ENCODE measurements at regions not wholly inside any gene's neighbourhood (a gene's known extent, or its start where the extent isn't known, plus 50 kb on each side); places are given as distances from the start of the nearest gene placed in this dataset.
A peak's percentile ranks its signal among the peaks of the same experiment; 100 is the strongest.
"Not testable (repeated sequence)": the region's sequence is repeated elsewhere in the genome, so short reads cannot be mapped to it uniquely, and the experiment has no call there.

DNA sequence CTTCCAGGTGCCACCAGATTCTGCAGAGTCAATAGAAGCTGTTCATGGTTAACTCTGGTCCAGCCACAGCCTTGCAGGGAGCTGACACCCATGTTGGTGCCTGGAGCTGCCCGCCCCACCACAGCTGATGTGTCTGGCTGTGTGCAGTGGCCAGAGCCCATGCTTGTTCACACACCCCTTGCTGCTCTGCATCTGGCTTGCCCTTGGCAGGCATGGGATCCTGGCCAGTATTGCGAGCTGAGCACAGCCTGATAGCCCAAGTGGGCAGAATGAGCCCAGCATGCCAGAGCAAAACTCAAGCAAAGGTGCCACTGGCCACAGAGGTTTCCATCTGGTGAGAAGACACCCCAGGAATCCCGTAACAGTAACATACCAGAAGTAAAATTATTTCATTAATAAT, 843.6 kb downstream of the SORCS1 start:
- in situ Hi-C loops (cut with HindIII; ENCODE audit: low pct_unique_long_range_greater_than_20kb, low sequenced_read_pairs) = no loop called here
- no peak for DNase-seq (ENCODE audit: low read depth)

DNA sequence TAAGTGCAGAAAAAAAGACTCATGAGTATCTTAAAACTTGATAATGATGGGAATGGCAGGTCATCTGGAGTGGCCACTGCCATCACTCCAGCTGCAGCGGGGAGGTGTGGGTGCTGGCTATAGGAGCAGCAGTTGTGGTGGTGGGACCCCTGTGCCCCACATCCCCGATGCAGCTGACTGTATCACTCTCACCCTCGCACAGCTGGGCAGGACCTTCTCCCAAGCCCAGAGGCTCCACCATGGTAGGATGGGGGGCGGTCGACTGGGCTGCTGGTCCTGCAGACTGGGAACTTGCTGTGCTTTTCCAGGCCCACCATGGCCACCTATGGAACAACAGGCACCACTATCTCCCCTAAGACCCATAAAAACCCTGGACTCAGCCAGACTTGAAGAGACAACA, 844.4 kb downstream of the SORCS1 start:
- no peak for DNase-seq (ENCODE audit: low read depth)
- in situ Hi-C loops (cut with HindIII; ENCODE audit: low pct_unique_long_range_greater_than_20kb, low sequenced_read_pairs) = no loop called here

DNA sequence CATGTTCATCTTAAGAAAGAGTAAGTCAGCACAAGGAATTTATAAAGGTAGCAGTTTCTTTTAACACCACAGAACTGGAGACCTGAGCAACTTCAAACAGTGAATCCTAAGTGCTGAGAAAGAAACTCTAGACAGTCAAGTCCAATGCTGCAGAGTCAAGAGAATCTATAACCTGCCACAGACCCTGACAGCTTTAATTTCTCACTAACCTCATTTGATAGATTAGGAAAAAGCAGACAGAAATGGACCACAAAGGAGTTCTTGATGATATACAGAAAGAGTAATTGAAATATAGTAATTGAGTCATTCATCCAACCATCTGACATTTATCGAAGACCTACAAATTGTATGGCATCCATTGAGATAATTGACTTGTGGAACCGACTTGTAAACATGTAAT, 847.0 kb downstream of the SORCS1 start:
- in situ Hi-C loops (cut with HindIII; ENCODE audit: low pct_unique_long_range_greater_than_20kb, low sequenced_read_pairs) = no loop called here
- DNase-seq (ENCODE audit: low read depth) = no peak

DNA sequence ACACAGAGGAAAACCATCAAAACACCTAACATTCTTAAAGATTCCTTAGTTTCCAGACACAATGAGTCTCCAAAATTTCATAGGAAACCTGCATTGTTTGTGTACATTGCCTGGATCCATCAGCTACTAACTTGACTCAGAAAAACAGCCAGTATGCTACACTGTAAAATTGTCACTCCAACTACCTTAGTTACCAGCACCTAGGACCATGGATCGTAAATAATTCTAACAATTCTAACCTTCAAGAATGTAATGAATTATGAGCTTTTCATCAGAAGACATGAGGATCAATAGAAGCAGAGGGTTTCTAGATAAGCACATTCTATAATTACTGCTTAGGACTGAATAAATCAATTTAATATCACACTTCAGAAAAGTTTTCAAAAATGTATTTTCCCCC, 851.5 kb downstream of the SORCS1 start:
- in situ Hi-C loops (cut with HindIII; ENCODE audit: low pct_unique_long_range_greater_than_20kb, low sequenced_read_pairs) = no loop called here
- no peak for DNase-seq (ENCODE audit: low read depth)

DNA sequence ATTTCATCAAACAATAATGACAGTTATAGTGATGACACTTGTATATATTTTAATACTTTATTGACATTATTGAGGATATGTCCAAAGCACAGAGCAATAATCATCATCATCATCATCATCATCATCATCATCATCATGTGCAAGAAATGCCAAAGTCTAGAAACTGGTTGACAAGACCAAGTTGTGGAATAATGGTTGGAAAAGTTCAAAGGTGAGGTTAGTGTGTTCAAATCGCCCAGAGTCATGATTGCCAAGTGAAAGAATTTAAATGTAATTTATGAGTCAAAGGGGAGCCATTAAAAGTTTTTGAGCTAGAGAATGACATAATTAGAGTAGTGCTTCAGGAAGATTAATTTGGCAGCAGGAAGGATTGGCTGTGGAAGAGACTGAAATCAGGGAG, 852.4 kb downstream of the SORCS1 start:
- DNase-seq (ENCODE audit: low read depth) = no peak
- in situ Hi-C loops (cut with HindIII; ENCODE audit: low pct_unique_long_range_greater_than_20kb, low sequenced_read_pairs) = no loop called here

DNA sequence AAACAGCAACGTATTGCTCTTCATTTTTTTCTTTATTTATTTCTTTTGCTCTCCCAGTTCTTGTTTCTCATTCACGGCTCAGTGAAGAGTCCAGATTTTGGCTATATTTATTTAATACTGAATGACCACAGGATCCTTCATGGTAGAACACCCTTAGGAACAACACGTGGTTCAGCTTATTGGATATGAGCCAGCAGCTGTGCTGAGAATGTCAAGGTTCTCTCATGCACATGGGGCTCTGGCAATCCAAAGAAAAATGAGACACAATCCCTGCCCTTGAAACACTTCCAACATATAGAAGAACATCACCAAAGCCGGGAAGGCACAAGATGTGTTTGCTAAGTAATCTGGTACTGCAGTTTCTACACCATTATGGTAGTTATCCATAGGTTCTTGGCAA, 852.9 kb downstream of the SORCS1 start:
- DNase-seq (ENCODE audit: low read depth) = peak; percentile 1
- in situ Hi-C loops (cut with HindIII; ENCODE audit: low pct_unique_long_range_greater_than_20kb, low sequenced_read_pairs) = no loop called here

DNA sequence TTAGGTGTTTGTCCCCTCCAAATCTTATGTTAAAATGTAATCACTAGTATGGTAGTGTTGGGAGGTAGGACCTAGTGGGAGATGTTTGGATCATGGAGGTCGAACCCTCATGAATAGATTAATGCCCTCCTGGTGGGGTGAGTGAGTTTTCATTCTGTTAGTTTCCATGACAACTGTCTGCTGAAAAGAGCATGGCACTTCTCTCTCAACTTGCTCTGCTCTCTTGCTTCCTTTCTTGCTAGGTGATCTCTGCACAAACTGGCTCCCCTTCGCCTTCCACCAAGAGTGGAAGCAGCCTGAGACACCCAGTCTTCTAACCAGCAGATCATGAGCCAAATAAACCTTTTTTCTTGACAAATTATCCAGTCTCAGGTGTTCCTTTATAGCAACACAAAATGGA, 853.9 kb downstream of the SORCS1 start:
- DNase-seq (ENCODE audit: low read depth) = no peak

DNA sequence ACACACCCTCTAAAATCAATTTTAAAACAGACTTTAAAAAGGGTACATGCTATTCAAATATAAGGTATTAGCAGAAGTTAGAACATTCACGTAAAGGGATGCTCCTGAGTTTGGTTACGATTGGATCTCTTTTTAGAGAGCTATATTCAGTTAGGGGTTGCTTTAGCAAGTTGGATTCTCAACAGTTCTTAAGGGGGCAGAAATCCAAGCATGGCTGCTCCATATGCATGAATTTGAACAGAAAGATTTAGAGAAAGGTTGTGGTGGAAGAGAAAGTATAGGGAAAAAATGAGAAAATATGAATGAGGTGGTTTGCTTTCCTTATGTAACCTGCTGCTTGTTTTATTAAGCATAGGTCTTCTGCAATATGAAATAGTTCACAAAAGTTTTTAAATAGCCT, 855.1 kb downstream of the SORCS1 start:
- in situ Hi-C loops (cut with HindIII; ENCODE audit: low pct_unique_long_range_greater_than_20kb, low sequenced_read_pairs) = no loop called here
- DNase-seq (ENCODE audit: low read depth) = no peak

More for the DNA sequence above, 853.9 kb downstream of the SORCS1 start:
- in situ Hi-C loops (cut with HindIII; ENCODE audit: low pct_unique_long_range_greater_than_20kb, low sequenced_read_pairs) = no loop called here

DNA sequence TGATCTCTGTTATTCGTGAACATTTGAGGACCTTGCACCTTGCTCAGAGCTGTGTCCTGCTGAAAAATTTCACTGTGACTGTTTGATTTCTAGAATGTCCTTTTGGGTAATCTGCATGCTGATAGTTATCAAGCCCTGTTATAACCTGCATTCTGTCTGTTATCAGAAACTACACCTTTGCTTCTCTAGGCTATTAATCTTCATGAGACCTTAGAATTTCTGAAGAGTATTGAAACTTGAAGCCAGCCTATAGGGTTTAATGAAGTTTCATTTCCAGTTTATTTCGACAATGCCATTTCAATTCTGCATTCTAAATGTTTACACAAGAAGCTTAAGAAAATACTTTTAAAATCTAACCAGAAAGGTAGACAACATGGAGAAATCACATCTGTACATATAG, 856.2 kb downstream of the SORCS1 start:
- in situ Hi-C loops (cut with HindIII; ENCODE audit: low pct_unique_long_range_greater_than_20kb, low sequenced_read_pairs) = no loop called here
- DNase-seq (ENCODE audit: low read depth) = no peak

DNA sequence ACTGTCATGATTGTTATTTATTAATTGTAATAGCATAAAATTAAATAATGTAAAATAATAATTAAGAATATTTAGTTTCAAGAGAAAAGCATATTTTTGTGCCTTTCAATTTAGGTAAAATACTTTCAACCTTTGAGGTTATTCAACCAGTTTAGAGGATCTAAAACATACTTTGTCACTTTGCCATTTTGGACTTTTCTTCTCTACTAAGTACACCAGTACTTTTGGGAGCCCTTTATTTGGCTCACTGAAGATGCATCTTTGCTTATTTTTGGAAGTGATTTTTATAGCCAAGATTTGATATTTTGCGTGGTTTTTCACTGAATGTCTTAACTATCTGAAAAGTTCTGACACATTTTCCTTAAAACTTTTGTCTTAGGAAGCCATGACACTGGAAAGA, 860.5 kb downstream of the SORCS1 start:
- in situ Hi-C loops (cut with HindIII; ENCODE audit: low pct_unique_long_range_greater_than_20kb, low sequenced_read_pairs) = no loop called here
- DNase-seq (ENCODE audit: low read depth) = no peak

DNA sequence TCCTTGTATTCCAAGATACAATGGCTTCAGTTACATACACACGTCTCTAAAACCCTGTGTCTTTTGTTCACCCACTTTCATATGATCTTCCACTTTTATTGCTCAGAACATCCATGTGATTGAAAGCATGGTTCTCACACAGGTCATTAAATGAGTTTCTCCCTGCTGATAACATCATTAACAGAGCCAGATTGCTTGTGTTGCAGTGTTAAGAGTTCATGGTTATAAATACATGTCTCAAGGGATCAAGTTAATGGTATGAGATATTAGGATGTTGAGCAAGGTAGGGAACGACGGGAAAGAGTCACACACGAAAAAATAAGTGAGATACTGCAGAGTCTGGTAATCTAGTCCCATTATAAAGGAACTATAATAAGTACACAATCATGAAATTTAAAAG, 861.5 kb downstream of the SORCS1 start:
- in situ Hi-C loops (cut with HindIII; ENCODE audit: low pct_unique_long_range_greater_than_20kb, low sequenced_read_pairs) = no loop called here
- no peak for DNase-seq (ENCODE audit: low read depth)

DNA sequence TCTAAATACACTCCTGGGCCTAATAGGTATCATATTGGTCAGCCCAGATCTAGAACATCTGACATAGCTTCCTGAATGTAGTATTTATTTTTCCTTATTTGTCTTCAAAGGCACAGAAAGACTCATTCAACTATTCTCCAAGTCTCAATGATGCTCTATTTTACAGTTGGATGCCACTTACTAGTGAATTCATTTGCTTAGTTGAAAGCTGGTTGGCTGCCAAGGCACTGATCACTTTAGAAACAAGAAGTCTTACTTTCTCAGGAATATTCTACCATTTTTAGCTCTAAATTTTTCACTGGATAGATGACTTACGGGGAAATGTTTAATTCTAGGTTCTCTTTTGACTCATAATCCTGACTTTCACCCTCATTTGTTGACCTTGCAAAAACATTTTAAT, 863.4 kb downstream of the SORCS1 start:
- in situ Hi-C loops (cut with HindIII; ENCODE audit: low pct_unique_long_range_greater_than_20kb, low sequenced_read_pairs) = no loop called here

DNA sequence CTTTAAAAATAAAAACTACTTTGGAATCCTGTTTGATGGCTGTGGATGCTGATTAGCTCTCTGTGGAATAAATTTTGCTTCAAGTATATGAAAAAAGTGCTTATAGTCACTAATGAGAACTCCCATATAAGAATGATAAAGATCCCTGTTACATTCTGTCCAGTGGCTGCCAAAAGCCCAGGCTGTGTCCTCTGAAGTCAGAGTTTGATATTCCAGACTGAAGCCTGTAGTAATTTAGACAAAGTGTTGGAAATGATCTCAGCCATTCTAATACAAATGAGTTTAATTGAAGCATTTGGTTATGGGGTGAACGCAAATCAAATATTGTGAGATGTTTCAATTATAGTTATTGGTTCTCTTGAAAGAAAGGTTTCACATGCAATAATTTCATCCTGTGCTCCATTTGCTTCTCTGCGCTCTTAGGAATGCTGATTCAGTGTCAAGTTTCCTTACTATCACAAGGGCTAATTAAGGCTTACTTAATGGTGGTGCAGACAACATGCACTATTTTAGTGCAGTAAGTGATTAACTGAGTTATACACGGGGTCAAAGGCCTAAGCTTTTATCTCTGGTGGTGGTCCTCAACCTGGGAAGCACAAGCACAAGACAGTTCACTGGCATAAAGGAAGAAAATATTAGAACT, 867.6 kb downstream of the SORCS1 start:
- DNase-seq (ENCODE audit: low read depth) = no peak
- in situ Hi-C loops (cut with HindIII; ENCODE audit: low pct_unique_long_range_greater_than_20kb, low sequenced_read_pairs) = no loop called here

More for the DNA sequence above, 863.4 kb downstream of the SORCS1 start:
- no peak for DNase-seq (ENCODE audit: low read depth)

DNA sequence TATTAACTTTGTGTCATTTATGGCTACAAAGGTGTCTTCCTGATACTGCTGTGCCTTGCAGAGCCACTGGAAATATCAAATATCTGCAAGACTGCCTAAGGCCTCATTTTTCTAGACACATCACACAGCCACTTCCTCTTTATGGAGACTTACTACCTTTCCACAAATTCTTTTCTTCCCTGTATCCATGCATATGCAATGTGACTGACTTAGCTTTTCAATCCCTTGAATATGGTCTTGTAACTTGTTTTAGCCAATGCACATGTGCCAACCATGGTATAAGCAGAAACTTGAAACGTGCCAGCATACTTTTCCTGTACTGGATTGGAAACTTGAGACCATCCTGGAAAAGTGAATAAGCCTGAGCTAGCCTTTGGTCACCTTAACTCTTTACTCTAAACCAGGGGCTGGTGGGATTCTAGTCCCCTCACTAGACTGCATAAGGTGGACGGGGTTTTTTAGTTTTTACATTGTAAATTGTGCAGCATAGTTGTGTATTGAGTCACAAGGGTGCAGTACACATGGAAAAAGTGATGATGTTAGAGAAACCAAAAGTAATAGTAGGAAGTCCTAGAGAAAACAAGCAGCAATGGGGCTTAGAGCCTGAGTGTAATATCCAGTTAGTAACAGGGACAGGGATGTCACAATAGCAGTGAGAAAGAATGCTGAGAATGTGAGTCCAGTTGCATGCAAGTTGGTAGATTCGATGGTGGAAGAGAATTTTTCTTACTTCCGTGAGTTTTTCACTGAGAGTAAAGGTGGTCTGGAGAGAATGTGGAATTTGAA, 879.5 kb downstream of the SORCS1 start:
- in situ Hi-C loops (cut with HindIII; ENCODE audit: low pct_unique_long_range_greater_than_20kb, low sequenced_read_pairs) = no loop called here
- no peak for DNase-seq (ENCODE audit: low read depth)

DNA sequence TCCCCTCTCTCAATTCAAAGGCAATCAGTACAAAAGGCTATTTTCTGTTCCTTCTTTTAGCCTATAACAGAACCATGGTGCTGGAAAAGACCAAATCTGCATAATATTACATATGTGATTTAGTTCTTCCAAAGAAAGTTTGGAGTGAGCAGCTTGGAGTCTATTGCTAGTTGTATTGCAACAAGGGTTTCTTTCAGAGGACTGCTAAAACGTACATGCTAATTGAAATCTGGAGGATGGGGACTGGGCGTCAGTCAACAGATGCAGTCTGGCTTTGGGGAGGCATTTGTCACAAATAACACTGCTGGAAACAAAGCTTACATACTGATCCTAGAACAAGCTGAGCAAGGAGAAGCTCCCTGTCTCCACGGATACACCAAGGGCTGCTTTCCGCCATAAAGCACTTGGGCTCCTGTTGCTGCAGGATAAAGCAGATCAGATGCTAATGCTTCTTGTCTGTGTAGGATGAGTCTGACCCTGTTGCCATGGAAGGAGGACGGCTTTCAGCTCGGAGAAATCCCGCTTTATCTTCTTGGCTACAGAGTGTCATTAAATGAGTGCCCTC, 883.5 kb downstream of the SORCS1 start:
- in situ Hi-C loops (cut with HindIII; ENCODE audit: low pct_unique_long_range_greater_than_20kb, low sequenced_read_pairs) = no loop called here

DNA sequence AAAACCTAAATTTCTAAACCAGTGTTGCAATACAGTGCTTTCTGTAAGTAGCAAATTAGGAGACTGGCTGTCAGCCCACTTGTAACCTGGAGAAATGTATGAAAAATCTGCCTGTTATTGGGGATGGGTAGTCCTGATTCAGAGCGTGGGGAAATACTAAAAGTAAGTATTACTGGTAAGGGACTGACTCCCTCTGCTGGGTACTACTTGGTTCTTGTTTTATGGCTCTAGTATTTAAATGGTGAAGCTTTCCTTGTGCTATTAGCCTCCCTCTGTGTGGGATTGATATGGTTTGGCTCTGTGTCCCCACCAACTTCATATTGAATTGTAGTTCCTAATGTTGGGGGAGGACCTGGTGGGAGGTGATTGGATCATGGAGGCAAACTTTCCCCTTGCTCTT, 886.1 kb downstream of the SORCS1 start:
- in situ Hi-C loops (cut with HindIII; ENCODE audit: low pct_unique_long_range_greater_than_20kb, low sequenced_read_pairs) = no loop called here
- no peak for DNase-seq (ENCODE audit: low read depth)

More for the DNA sequence above, 883.5 kb downstream of the SORCS1 start:
- no peak for DNase-seq (ENCODE audit: low read depth)

DNA sequence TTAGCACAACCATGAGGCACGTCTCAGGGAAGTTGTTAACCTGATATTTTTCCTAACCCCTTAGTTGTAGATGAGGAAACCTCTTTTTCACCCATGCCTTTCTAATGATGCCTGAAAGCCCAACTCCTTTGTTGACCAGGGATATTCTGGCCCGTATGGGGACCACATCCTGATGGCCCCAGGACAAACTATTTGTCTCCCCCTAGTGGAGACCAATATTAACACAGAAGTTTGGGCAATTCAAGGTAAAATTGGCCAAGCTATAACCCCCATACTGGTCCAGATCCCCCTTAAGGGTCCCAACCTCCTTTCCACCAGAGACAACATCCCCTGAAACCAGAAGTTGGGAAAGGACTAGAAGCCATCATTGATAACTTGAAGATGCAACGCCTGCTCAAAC, 893.3 kb downstream of the SORCS1 start:
- in situ Hi-C loops (cut with HindIII; ENCODE audit: low pct_unique_long_range_greater_than_20kb, low sequenced_read_pairs) = no loop called here
- no peak for DNase-seq (ENCODE audit: low read depth)

DNA sequence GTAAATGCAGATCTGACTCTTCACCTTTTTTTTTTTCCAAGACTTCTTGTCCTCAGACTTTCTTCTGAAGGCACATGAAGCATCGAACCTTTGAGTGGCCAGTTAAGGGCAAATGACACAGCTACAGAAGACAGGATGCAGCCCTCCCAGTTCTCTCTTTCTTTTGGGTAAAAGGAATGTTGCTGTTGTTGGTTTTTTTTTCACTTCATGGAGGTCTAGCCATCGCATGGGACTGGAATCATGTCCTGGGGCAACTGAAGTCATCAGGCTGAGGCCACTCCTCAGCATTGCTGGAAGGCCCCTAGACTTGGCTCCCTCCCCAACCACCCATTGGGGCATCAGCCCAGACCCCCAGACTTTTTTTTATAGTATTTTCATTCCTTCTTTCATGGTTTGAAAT, 896.5 kb downstream of the SORCS1 start:
- in situ Hi-C loops (cut with HindIII; ENCODE audit: low pct_unique_long_range_greater_than_20kb, low sequenced_read_pairs) = no loop called here
- no peak for DNase-seq (ENCODE audit: low read depth)

DNA sequence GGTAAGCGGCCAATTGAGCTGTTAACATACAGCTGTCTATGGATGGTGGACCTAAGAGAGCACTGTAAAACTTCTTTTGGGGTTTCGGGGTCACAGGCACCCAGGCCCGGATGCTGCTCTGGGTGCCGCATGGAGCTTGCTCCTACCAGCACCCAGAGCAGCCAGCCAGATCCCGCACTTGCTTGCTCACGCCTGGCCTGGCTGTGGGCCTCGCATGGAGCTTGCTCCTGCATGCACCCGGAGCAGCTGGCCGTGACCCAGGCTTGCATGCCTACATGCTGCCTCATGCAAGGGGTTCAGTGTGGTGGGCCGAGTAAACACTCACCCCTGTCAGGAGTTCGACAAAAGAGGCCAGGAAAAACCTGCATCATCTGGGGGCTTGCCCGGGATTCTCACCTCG, 896.9 kb downstream of the SORCS1 start:
- DNase-seq (ENCODE audit: low read depth) = no peak
- in situ Hi-C loops (cut with HindIII; ENCODE audit: low pct_unique_long_range_greater_than_20kb, low sequenced_read_pairs) = no loop called here

DNA sequence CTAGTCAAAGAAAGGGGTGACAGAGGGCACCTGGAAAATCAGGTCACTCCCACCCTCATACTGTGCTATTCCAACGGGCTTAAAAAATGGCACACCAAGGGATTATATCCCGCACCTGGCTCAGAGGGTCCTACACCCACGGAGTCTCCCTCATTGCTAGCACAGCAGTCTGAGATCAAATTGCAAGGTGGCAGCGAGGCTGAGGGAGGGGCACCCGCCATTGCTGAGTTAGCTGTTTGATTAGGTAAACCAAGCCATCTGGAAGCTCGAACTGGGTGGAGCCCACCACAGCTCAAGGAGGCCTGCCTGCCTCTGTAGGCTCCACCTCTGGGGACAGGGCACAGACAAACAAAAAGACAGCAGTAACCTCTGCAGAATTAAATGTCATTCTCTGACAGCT, 907.1 kb downstream of the SORCS1 start:
- in situ Hi-C loops (cut with HindIII; ENCODE audit: low pct_unique_long_range_greater_than_20kb, low sequenced_read_pairs); DNase-seq (ENCODE audit: low read depth): not testable (repeated sequence)

Data from Caki2 (cell line).